Endothelial cell of umbilical vein (primary cell): ENCODE measurements at regions not wholly inside any gene's neighbourhood (a gene's known extent, or its start where the extent isn't known, plus 50 kb on each side); places are given as distances from the start of the nearest gene placed in this dataset.

Experiments
- BruUV-seq: library from RNA; stranded (reverse); fragments of 400-500 nt; replicated peaks from 2 replicates; lab custom pipeline; 2021; lab: Mats Ljungman, UMichigan
- CTCF ChIA-PET: fragments of 300-600, 350-600 bp; sonication (Branson Sonifier 250); formaldehyde crosslinking; loops from one replicate; lab custom pipeline; 2021; ENCODE audit warnings: antibody characterized with exemption, inconsistent platforms; lab: Charles Lee
- POLR2A ChIA-PET: fragments of 300-600, 350-600 bp; sonication (Branson Sonifier 250); formaldehyde crosslinking; loops from one replicate; lab custom pipeline; 2021; ENCODE audit warnings: antibody characterized with exemption, inconsistent platforms; lab: Charles Lee
- DNase-seq: peaks from one replicate; pipeline ENCODE4 v3.0.0-alpha.2; 2011; ENCODE audit warnings: low read depth, low spot score
- FAIRE-seq: peaks from 2 replicates; lab custom pipeline; 2011; peaks lifted over from hg19 to GRCh38; lab: Jason Lieb, UNC
- H2AFZ ChIP-seq: 2 replicates; pipeline ENCODE4 v1.6.0; 2012; ENCODE audit warnings: low read depth, low read length, control low read depth, inconsistent platforms
- H3K27ac ChIP-seq: 2 replicates; pipeline ENCODE4 v1.5.1; 2011; ENCODE audit warnings: low read depth, mild to moderate bottlenecking, control low read depth, low read length, moderate library complexity; ENCODE audit not compliant: insufficient read depth
- H3K27me3 ChIP-seq, 2 experiments: 2 replicates each; pipeline versions ENCODE4 v1.6.0 to v1.6.1; 2011; ENCODE audit warnings: low read length in 2 of 2, mixed read lengths in 1 of 2; ENCODE audit not compliant: control insufficient read depth in 2 of 2, insufficient read depth in 2 of 2
- H3K36me3 ChIP-seq, 2 experiments: 2 replicates in 1 of 2; 3 replicates in 1 of 2; pipeline ENCODE4 v1.5.1; 2011; ENCODE audit warnings: low read length in 2 of 2, mild to moderate bottlenecking in 1 of 2, moderate library complexity in 1 of 2; ENCODE audit not compliant: control insufficient read depth in 2 of 2, insufficient read depth in 2 of 2; ENCODE audit errors: extremely low read depth in 1 of 2
- H3K4me1 ChIP-seq: 3 replicates; pipeline ENCODE4 v1.5.1; 2011; ENCODE audit warnings: mild to moderate bottlenecking, low read length; ENCODE audit not compliant: control insufficient read depth, insufficient read depth; ENCODE audit errors: extremely low read depth
- H3K4me2 ChIP-seq: 2 replicates; pipeline ENCODE4 v1.6.1; 2011; ENCODE audit warnings: low read length, control low read depth, mixed read lengths; ENCODE audit not compliant: insufficient read depth
- H3K4me3 ChIP-seq, 3 experiments: fragments of 200-600 bp in 1 of 3; sonication (generic), shearing (Covaris generic) in 1 of 3; replicated peaks in 1 of 3; 2 replicates each; pipeline ENCODE4 v1.5.1; 2011 to 2016; ENCODE audit warnings: control low read depth in 3 of 3, low read length in 3 of 3, mild to moderate bottlenecking in 2 of 3, inconsistent platforms in 1 of 3, low read depth in 1 of 3, moderate library complexity in 1 of 3; ENCODE audit not compliant: insufficient read depth in 1 of 3
- H3K79me2 ChIP-seq: 2 replicates; pipeline ENCODE4 v1.6.0; 2012; ENCODE audit warnings: low read length, inconsistent platforms; ENCODE audit not compliant: control insufficient read depth, insufficient read depth
- H3K9ac ChIP-seq: replicated peaks from 2 replicates; pipeline ENCODE3; 2011; ENCODE audit warnings: low read length, control low read depth; ENCODE audit not compliant: insufficient read depth; ENCODE audit errors: extremely low read depth
- H3K9me1 ChIP-seq: replicated peaks from 3 replicates; pipeline ENCODE4 v1.6.0; 2011; ENCODE audit warnings: mild to moderate bottlenecking, low read length; ENCODE audit not compliant: control insufficient read depth, insufficient read depth; ENCODE audit errors: extremely low read depth
- H3K9me3 ChIP-seq: replicated peaks from 2 replicates; pipeline ENCODE4 v1.5.1; 2012; ENCODE audit warnings: low read length, inconsistent platforms; ENCODE audit not compliant: control insufficient read depth, insufficient read depth
- H4K20me1 ChIP-seq: replicated peaks from 2 replicates; pipeline ENCODE3; 2011; ENCODE audit warnings: mild to moderate bottlenecking, low read length; ENCODE audit not compliant: control insufficient read depth, insufficient read depth; ENCODE audit errors: extremely low read depth
- EZH2 ChIP-seq: IDR thresholded peaks from 2 replicates; pipeline ENCODE4 v1.6.1; 2012; ENCODE audit warnings: borderline replicate concordance, low read depth, mild to moderate bottlenecking, moderate library complexity, low read length, inconsistent platforms; ENCODE audit not compliant: severe bottlenecking
- FOS ChIP-seq: IDR thresholded peaks from 2 replicates; pipeline ENCODE4 v1.6.1; 2011; ENCODE audit warnings: mild to moderate bottlenecking, low read length, moderate library complexity, borderline replicate concordance; ENCODE audit not compliant: insufficient read depth
- MYC ChIP-seq: IDR thresholded peaks from one replicate; pipeline ENCODE4 v1.6.1; 2011; ENCODE audit warnings: mild to moderate bottlenecking, low read depth, low read length
- POLR2A ChIP-seq: IDR thresholded peaks from 2 replicates; pipeline ENCODE4 v1.6.1; 2012; ENCODE audit warnings: low read depth, mild to moderate bottlenecking, control low read depth, low read length
- POLR2AphosphoS5 ChIP-seq: IDR thresholded peaks from 2 replicates; pipeline ENCODE4 v1.6.1; 2012; ENCODE audit warnings: low read depth, mild to moderate bottlenecking, control low read depth, low read length, moderate library complexity; ENCODE audit not compliant: insufficient read depth
- dilution Hi-C: fragments of 300-500 bp; cut with MboI; formaldehyde crosslinking; loops from one replicate; pipeline ENCODE4 v1.15.0; 2019; ENCODE audit warnings: low sequenced_read_pairs; ENCODE audit not compliant: extremely low pct_ligation_motif_present
- intact Hi-C: fragments of 100-400 bp; cut with micrococcal nuclease; formaldehyde crosslinking; loops from one replicate; pipeline ENCODE4 v1.10.0; 2022
- TF ChIP-seq, protein P1 (sequence below), 2 donors: IDR thresholded peaks; 1 replicate in 1 of 2; 2 replicates in 1 of 2; pipeline ENCODE4 v1.5.1; 2011; ENCODE audit warnings: low read length in 2 of 2, mild to moderate bottlenecking in 2 of 2, moderate library complexity in 2 of 2, control low read depth in 1 of 2, inconsistent platforms in 1 of 2, low read depth in 1 of 2; ENCODE audit not compliant: insufficient read depth in 1 of 2; ENCODE audit errors: extremely low read depth in 1 of 2
- TF ChIP-seq, protein P2 (sequence below): IDR thresholded peaks from 2 replicates; pipeline ENCODE4 v1.6.1; 2011; ENCODE audit not compliant: insufficient read depth, insufficient read length

DNA sequence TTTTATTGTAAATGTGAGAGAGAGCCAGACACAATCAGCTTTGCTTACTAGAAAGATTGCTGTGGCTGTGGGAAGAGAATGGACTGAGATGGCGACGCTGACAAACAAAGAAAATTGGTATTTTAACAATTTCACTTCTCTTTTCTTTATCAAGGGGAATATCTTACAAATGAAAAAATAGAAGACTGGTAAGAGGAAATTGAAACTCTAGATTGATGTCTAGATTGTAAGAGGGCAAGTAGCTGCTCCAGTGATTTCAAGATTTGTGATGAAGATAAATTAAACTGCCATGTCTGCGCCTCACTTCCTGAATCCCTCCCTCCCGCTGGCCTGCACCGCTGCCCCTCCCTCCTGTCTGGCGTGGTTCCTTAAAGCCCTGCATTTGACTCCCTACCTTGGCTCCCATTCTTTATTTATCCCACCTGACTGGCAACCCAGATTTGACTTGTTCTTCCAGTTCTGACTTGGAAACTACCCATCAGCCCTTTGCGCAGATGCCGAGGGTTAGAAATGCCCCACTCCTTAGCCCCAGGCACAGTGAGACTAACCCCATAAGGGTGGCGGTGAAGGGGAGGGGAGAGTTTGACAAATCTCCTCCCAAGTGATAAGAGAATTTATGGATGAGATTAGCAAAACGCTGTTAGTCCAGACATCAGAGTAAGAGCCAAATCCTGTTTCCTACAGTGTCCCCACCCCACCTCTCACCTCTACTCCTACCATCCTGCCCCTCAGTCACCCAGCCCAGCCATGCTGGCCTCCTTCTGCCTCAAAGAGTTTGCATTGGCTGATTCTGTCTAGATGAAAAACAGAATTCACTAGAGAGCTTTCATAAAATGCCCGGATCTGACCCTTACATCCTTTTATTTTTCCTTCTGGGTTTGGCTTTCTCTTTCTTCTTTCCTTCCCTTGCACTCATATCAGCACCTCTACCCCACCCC lies 125.3 kb upstream of the ATF7IP start:
- H3K27me3 ChIP-seq, result no peaks in the 10 kb centered on the region
- no peaks in the 10 kb centered on the region for H3K9me1 ChIP-seq
- H3K4me2 ChIP-seq, result no peak overlapping the region
- peaks cover 4% of the 10 kb centered on the region for H3K4me1 ChIP-seq
- no peak overlapping the region for H3K27ac ChIP-seq
- no TSS peak for BruUV-seq
- POLR2A ChIA-PET, result no interaction called here
- no peak for FAIRE-seq
- H2AFZ ChIP-seq, result peak overlapping the region; percentile 74
- H4K20me1 ChIP-seq, result no peaks in the 10 kb centered on the region
- no peak overlapping the region for H3K4me3 ChIP-seq
- TF ChIP-seq POLR2A (no peak), MYC (no peak), FOS (no peak), EZH2 (no peak), POLR2AphosphoS5 (no peak)
- TF ChIP-seq, protein P1, sequence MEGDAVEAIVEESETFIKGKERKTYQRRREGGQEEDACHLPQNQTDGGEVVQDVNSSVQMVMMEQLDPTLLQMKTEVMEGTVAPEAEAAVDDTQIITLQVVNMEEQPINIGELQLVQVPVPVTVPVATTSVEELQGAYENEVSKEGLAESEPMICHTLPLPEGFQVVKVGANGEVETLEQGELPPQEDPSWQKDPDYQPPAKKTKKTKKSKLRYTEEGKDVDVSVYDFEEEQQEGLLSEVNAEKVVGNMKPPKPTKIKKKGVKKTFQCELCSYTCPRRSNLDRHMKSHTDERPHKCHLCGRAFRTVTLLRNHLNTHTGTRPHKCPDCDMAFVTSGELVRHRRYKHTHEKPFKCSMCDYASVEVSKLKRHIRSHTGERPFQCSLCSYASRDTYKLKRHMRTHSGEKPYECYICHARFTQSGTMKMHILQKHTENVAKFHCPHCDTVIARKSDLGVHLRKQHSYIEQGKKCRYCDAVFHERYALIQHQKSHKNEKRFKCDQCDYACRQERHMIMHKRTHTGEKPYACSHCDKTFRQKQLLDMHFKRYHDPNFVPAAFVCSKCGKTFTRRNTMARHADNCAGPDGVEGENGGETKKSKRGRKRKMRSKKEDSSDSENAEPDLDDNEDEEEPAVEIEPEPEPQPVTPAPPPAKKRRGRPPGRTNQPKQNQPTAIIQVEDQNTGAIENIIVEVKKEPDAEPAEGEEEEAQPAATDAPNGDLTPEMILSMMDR (IDR thresholded peaks at IDR 0.05; ENCODE audit: extremely low read depth in 1 of 2, insufficient read depth in 1 of 2, low read depth in 1 of 2, low read length in 2 of 2), result no peak
- TF ChIP-seq, protein P2, sequence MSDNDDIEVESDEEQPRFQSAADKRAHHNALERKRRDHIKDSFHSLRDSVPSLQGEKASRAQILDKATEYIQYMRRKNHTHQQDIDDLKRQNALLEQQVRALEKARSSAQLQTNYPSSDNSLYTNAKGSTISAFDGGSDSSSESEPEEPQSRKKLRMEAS, result no peak
- dilution Hi-C loops, result no loop called here
- no peaks in the 10 kb centered on the region for H3K9me3 ChIP-seq
- no peak for DNase-seq
- H3K79me2 ChIP-seq, result no peaks in the 10 kb centered on the region
- H3K9ac ChIP-seq, result no peak overlapping the region
- CTCF ChIA-PET, result interaction anchor here (1.7 to 5.0 kb wide), 6 partner anchors 15 to 379 kb away, joined by 5 to 142 read pairs (median 22); partner anchors contain the start of gene ATF7IP
- intact Hi-C loops, result loop anchor here (2.0 kb wide), 1 partner anchor 425 kb away; no protein-coding TSS in a partner anchor
- H3K36me3 ChIP-seq, result no peaks in the 10 kb centered on the region
